ENCODE measurements at regions not wholly inside any gene's neighbourhood (a gene's known extent, or its start where the extent isn't known, plus 50 kb on each side); places are given as distances from the start of the nearest gene placed in this dataset.

DNA sequence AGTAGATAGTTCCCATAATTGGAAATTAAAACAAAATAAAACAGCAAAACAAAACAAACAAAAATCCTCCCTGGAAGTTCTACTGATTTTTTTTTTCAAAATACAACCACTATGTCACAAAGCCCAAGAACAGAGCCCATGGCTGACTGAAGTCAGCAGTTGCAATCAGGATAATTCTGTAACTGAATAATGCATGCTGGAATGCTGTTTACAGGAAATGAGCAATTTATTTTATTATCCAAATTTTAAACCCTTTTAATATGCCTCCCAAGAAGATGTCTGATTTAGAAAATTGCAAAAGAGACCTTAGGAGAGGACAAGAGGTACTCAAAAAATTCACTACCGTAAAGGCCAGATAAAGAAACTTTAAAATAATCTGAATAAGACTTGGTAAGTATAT is 578.2 kb downstream of the TOX3 start:
- H3K4me3 ChIP-seq (ENCODE audit: low read depth, low read length) = no peak overlapping the region
- no peak for DNase-seq (ENCODE audit: low read depth)
- TF ChIP-seq, protein P1, sequence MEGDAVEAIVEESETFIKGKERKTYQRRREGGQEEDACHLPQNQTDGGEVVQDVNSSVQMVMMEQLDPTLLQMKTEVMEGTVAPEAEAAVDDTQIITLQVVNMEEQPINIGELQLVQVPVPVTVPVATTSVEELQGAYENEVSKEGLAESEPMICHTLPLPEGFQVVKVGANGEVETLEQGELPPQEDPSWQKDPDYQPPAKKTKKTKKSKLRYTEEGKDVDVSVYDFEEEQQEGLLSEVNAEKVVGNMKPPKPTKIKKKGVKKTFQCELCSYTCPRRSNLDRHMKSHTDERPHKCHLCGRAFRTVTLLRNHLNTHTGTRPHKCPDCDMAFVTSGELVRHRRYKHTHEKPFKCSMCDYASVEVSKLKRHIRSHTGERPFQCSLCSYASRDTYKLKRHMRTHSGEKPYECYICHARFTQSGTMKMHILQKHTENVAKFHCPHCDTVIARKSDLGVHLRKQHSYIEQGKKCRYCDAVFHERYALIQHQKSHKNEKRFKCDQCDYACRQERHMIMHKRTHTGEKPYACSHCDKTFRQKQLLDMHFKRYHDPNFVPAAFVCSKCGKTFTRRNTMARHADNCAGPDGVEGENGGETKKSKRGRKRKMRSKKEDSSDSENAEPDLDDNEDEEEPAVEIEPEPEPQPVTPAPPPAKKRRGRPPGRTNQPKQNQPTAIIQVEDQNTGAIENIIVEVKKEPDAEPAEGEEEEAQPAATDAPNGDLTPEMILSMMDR (IDR thresholded peaks at IDR 0.05; ENCODE audit: low read depth, low read length, missing control alignments) = no peak
- in situ Hi-C loops (cut with HindIII; ENCODE audit: low sequenced_read_pairs) = no loop called here

DNA sequence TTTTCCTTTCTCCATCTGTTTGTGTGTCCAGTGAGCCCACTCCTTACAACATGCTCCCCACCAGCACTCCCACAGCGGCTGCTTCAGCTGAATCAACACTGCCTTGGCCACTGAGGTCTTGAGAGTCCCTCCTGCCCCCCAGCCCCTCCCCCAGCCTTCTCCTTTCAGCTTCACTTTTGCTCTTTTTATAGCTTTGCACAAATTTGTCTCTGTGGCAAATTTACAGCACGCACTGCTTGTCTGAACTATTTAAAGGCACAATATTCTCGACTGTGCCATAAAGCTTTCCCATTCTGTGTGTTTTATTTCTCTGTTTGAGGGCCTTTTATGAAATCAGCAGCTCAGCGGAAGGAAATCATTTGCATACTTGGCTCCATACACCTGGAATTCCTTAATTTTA is 579.3 kb downstream of the TOX3 start:
- no peak for DNase-seq (ENCODE audit: low read depth)
- H3K4me3 ChIP-seq (ENCODE audit: low read depth, low read length) = no peak overlapping the region
- TF ChIP-seq, protein P1 (IDR thresholded peaks at IDR 0.05; ENCODE audit: low read depth, low read length, missing control alignments) = no peak
- in situ Hi-C loops (cut with HindIII; ENCODE audit: low sequenced_read_pairs) = no loop called here

DNA sequence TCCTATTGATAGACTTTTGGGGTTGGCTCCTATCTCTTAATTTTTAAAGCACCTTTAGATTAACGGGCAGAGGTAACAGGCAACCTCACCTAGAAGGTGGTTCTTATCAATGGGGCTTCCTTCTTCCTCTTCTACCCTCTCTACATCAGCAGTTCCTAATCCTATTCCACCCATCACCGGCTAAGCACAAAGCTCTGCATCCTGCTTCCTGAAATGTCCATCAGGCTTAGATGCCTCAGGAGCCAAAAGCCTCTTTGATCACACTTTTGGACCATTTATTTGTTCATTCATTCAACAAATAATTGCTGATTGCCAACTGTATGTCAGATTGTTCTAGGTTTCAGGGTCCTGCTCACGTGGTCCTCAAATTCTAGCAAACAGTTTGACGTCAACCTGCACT is 586.0 kb downstream of the TOX3 start:
- TF ChIP-seq, protein P1 (IDR thresholded peaks at IDR 0.05; ENCODE audit: low read depth, low read length, missing control alignments) = no peak
- in situ Hi-C loops (cut with HindIII; ENCODE audit: low sequenced_read_pairs) = no loop called here
- H3K4me3 ChIP-seq (ENCODE audit: low read depth, low read length) = no peak overlapping the region
- no peak for DNase-seq (ENCODE audit: low read depth)

DNA sequence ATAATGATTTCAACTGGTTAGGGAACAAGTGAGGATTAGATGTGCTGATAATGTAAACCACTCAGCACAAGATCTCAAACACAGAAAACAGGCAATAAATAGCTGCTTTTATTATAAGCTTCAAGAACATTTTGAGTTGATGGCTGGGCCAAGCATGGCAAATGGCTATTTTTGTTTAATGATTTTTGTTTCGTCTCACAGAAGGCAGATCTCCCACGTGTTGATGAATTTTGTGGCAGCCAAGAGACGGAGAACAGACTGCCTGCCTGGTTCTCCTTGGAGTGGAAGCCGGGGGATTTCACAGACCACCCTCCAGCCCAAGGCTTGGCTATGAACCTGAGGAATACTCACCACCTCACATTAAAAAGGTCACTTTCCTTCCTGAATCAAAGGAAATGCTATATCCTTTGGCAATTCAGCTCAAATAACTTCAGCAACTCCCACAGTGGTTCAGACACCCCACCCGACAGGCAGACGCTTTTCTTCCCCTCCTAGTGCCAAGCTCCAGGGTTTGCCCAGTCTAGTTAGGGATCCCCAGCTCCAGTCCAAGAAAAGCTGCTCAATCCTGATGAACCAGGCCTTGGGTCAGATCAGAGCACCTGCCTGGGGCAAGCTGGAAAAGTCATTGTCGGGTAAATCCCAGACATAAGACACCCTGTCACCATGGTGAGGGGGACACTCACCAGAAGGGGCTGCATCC is 593.5 kb downstream of the TOX3 start:
- in situ Hi-C loops (cut with HindIII; ENCODE audit: low sequenced_read_pairs) = no loop called here
- no peak for DNase-seq (ENCODE audit: low read depth)
- TF ChIP-seq, protein P1 (IDR thresholded peaks at IDR 0.05; ENCODE audit: low read depth, low read length, missing control alignments) = no peak

DNA sequence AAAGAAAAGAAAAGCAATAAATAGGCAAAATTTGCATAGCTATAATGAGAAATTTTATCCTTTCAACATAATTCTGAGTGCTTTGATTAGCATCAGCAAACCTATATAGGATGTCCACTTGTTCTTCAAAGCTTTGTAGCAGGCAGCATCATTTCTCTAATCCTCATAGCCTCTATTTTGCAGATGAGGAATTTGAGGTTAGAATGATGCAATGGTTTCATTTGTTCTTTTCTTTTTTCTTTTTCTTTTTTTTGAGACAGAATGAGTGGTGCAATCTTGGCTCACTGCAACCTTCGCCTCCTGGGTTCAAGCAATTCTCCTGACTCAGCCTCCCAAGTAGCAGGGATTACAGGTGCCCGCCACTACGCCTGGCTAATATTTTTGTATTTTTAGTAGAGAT is 594.4 kb downstream of the TOX3 start:
- in situ Hi-C loops (cut with HindIII; ENCODE audit: low sequenced_read_pairs) = no loop called here
- TF ChIP-seq, protein P1 (IDR thresholded peaks at IDR 0.05; ENCODE audit: low read depth, low read length, missing control alignments) = no peak
- H3K4me3 ChIP-seq (ENCODE audit: low read depth, low read length) = no peak overlapping the region
- no peak for DNase-seq (ENCODE audit: low read depth)

More for the DNA sequence above, 593.5 kb downstream of the TOX3 start:
- H3K4me3 ChIP-seq (ENCODE audit: low read depth, low read length) = no peak overlapping the region

DNA sequence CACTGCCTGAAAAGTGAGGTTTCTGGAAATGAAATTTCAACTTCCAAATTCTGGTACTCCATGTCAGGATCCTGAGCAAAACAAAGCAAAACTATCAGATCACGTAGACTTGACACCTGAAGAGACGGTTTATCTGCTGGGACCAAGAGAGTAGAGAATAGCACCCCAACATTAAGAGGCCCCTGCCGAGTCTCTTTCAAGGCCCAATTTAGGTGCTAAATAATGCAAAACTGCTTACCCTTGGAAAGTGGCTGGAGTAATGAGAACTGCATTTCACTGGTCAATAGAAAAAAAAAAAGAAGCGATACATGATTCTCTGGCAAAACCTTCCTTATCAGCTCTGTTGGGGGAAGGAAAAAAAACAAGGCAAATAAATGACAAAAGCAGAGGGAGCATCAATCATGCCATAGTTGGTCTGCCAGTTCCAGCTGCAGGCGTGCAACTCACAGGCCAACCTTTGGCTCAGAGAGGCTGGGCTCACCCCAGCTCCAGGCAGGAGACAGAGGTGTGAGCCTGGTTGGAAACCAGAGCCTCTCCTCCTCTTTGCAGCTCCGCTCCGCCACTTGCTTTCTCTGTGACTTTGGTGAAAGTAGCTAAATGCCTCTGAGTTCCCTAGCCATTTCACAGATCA is 595.2 kb downstream of the TOX3 start:
- in situ Hi-C loops (cut with HindIII; ENCODE audit: low sequenced_read_pairs) = no loop called here
- no peak for DNase-seq (ENCODE audit: low read depth)
- TF ChIP-seq, protein P1 (IDR thresholded peaks at IDR 0.05; ENCODE audit: low read depth, low read length, missing control alignments) = no peak
- no peak overlapping the region for H3K4me3 ChIP-seq (ENCODE audit: low read depth, low read length)

Data from astrocyte of the cerebellum (primary cell).